GM12878 (cell line): ENCODE measurements at regions not wholly inside any gene's neighbourhood (a gene's known extent, or its start where the extent isn't known, plus 50 kb on each side); places are given as distances from the start of the nearest gene placed in this dataset.
"Not testable (repeated sequence)": the region's sequence is repeated elsewhere in the genome, so short reads cannot be mapped to it uniquely, and the experiment has no call there.

Experiments used
- ATAC-seq: fragments of 200-7000 bp; cut with Tn5 transposase; 3 replicates; pipeline ENCODE4 v1.9.1; 2020; ENCODE audit warnings: mild to moderate bottlenecking, moderate library complexity
- BruUV-seq: library from RNA; stranded (reverse); fragments of 400-500 nt; replicated peaks from 2 replicates; lab custom pipeline; 2021; lab: Mats Ljungman, UMichigan
- CTCF ChIA-PET: fragments of 300-600 bp; sonication (Branson Sonifier 250); formaldehyde crosslinking; extraction: SDS; loops from one replicate; lab custom pipeline; 2021; ENCODE audit warnings: inconsistent platforms; lab: Yijun Ruan, JAX
- POLR2A ChIA-PET: fragments of 350-600 bp; formaldehyde crosslinking; extraction: SDS; loops from one replicate; lab custom pipeline; 2021; ENCODE audit warnings: inconsistent platforms; lab: Charles Lee
- RAD21 ChIA-PET: fragments of 300-600 bp; sonication (Branson Sonifier 250); formaldehyde crosslinking; loops from one replicate; lab custom pipeline; 2023; ENCODE audit warnings: antibody characterized with exemption; ENCODE audit not compliant: unreplicated experiment; lab: Charles Lee
- SMC1A ChIA-PET: fragments of 300-600 bp; sonication (Branson Sonifier 250); formaldehyde crosslinking; loops from one replicate; lab custom pipeline; 2023; ENCODE audit not compliant: unreplicated experiment, uncharacterized antibody; lab: Charles Lee
- DNase-seq: peaks from one replicate; pipeline ENCODE4 v3.0.0-alpha.2; 2011; ENCODE audit warnings: low read depth, low spot score
- FAIRE-seq: peaks from 3 replicates; lab custom pipeline; 2011; peaks lifted over from hg19 to GRCh38; lab: Jason Lieb, UNC
- H2AFZ ChIP-seq: 2 replicates; pipeline ENCODE4 v1.6.0; 2011; ENCODE audit warnings: low read depth, low read length, control low read depth; ENCODE audit not compliant: control insufficient read depth
- H3K27ac ChIP-seq: 2 replicates; pipeline ENCODE4 v1.5.1; 2011; ENCODE audit warnings: control low read depth; ENCODE audit not compliant: control insufficient read depth, insufficient read depth
- H3K27me3 ChIP-seq, 2 experiments: replicated peaks in 1 of 2; 2 replicates each; pipeline versions ENCODE4 v1.6.0 to v1.6.1; 2011; ENCODE audit warnings: low read length in 1 of 2; ENCODE audit not compliant: control insufficient read depth in 2 of 2, insufficient read depth in 2 of 2
- H3K36me3 ChIP-seq, 2 experiments: 2 replicates each; pipeline ENCODE4 v1.5.1; 2011; ENCODE audit warnings: low read length in 1 of 2; ENCODE audit not compliant: control insufficient read depth in 2 of 2, insufficient read depth in 2 of 2
- H3K4me1 ChIP-seq: 2 replicates; pipeline ENCODE4 v1.6.1; 2011; ENCODE audit warnings: mild to moderate bottlenecking, low read length, moderate library complexity, mixed read lengths; ENCODE audit not compliant: control insufficient read depth, insufficient read depth
- H3K4me2 ChIP-seq: 2 replicates; pipeline ENCODE4 v1.6.0; 2011; ENCODE audit warnings: control low read depth; ENCODE audit not compliant: control insufficient read depth, insufficient read depth
- H3K4me3 ChIP-seq: fragments of 200-600 bp; sonication (generic); 2 replicates; pipeline ENCODE4 v1.5.1; 2016
- H3K79me2 ChIP-seq: 2 replicates; pipeline ENCODE4 v1.6.0; 2011; ENCODE audit warnings: low read length; ENCODE audit not compliant: control insufficient read depth, insufficient read depth
- H3K9ac ChIP-seq: 2 replicates; pipeline ENCODE4 v1.8.0; 2011; ENCODE audit warnings: low read length, control low read depth, mixed read lengths; ENCODE audit not compliant: control insufficient read depth, insufficient read depth
- H3K9me3 ChIP-seq: replicated peaks from 3 replicates; pipeline ENCODE4 v1.5.1; 2011; ENCODE audit warnings: mild to moderate bottlenecking, low read length; ENCODE audit not compliant: control insufficient read depth, insufficient read depth
- H4K20me1 ChIP-seq: 2 replicates; pipeline ENCODE4 v1.6.0; 2011; ENCODE audit not compliant: control insufficient read depth, insufficient read depth
- ZNF592 ChIP-seq: fragments of 450-650 bp; IDR thresholded peaks from 2 replicates; pipeline ENCODE4 v1.6.1; 2017; ENCODE audit warnings: mild to moderate bottlenecking, moderate library complexity
- WGBS: methylation state at CpG from one replicate; pipeline ENCODE4 v1.1.6; 2016; ENCODE audit warnings: low lambda C conversion rate; ENCODE audit not compliant: insufficient replicate concordance, insufficient coverage; ENCODE audit errors: missing lambda C conversion rate; 5-methylcytosine and 5-hydroxymethylcytosine counted together
- in situ Hi-C: fragments of 300-500 bp; cut with MboI; formaldehyde crosslinking; loops from 9 replicates; pipeline ENCODE4 v1.14.3; 2018; ENCODE audit warnings: mixed read lengths
- intact Hi-C: fragments of 100-400 bp; cut with micrococcal nuclease; formaldehyde crosslinking; loops from one replicate; pipeline ENCODE4 v1.14.2; 2022; ENCODE audit not compliant: unreplicated experiment

- H3K4me3 ChIP-seq = no peak overlapping the region
- H3K27ac ChIP-seq = no peak overlapping the region
- H3K9me3 ChIP-seq = no peaks in the 10 kb centered on the region; the same call in 2 of the 3 replicates
- H3K27me3 ChIP-seq = no peaks in the 10 kb centered on the region
- ChIA-PET CTCF (no interaction called here), RAD21 (no interaction called here), SMC1A (no interaction called here), POLR2A (no interaction called here)
- FAIRE-seq = no peak
- no peaks in the 10 kb centered on the region for H3K36me3 ChIP-seq
- intact Hi-C loops (no loop called here), in situ Hi-C loops (no loop called here)
- no peak overlapping the region for H2AFZ ChIP-seq
- BruUV-seq = no TSS peak
- no peak overlapping the region for H3K4me2 ChIP-seq
- WGBS = 58% methylated on average over 5 of the region's 5 CpGs
- H3K9ac ChIP-seq = no peak overlapping the region
- TF ChIP-seq ZNF592 = no peak
- ATAC-seq = no peak
- H3K4me1 ChIP-seq = no peaks in the 10 kb centered on the region
- no peak for DNase-seq
- no peaks in the 10 kb centered on the region for H3K79me2 ChIP-seq
- no peaks in the 10 kb centered on the region for H4K20me1 ChIP-seq
These were observed 362.4 kb downstream of the CETN3 start for GRCh38 chr5:90047113-90047512.

GRCh38 chr5:90040082-90040481 is 369.5 kb downstream of the CETN3 start:
- H4K20me1 ChIP-seq, CTCF ChIA-PET: not testable (repeated sequence)

More at GRCh38 chr5:90040082-90040481, 369.5 kb downstream of the CETN3 start:
- H3K4me1 ChIP-seq, POLR2A ChIA-PET, FAIRE-seq, H3K27ac ChIP-seq, H3K9me3 ChIP-seq, H3K9ac ChIP-seq, ATAC-seq, DNase-seq, RAD21 ChIA-PET, H3K36me3 ChIP-seq, H3K4me2 ChIP-seq, H3K79me2 ChIP-seq, intact Hi-C loops, SMC1A ChIA-PET, BruUV-seq, H3K27me3 ChIP-seq, H3K4me3 ChIP-seq, H2AFZ ChIP-seq, in situ Hi-C loops: not testable (repeated sequence)
- 47% methylated on average over 4 of the region's 4 CpGs for WGBS
